Endodermal cell (in vitro differentiated cells): ENCODE measurements at regions not wholly inside any gene's neighbourhood (a gene's known extent, or its start where the extent isn't known, plus 50 kb on each side); places are given as distances from the start of the nearest gene placed in this dataset.

Experiments used
- DNase-seq: peaks from one replicate; pipeline ENCODE4 v3.0.0-alpha.2; 2017
- H3K27ac ChIP-seq: 2 replicates; pipeline ENCODE4 v1.5.1; 2013; ENCODE audit warnings: mild to moderate bottlenecking, low read depth, low read length, moderate library complexity
- H3K27me3 ChIP-seq: 2 replicates; pipeline ENCODE4 v1.6.1; 2013; ENCODE audit warnings: mild to moderate bottlenecking, low read length, moderate library complexity; ENCODE audit not compliant: insufficient read depth, control insufficient read depth, poor library complexity, severe bottlenecking
- H3K36me3 ChIP-seq: 2 replicates; pipeline ENCODE4 v1.7.0; 2013; ENCODE audit warnings: mild to moderate bottlenecking, low read length, moderate library complexity; ENCODE audit not compliant: control insufficient read depth, insufficient read depth
- H3K4me1 ChIP-seq: one replicate; pipeline ENCODE4 v1.7.0; 2013; ENCODE audit warnings: low read length; ENCODE audit not compliant: control insufficient read depth, insufficient read depth
- H3K4me3 ChIP-seq: 2 replicates; pipeline ENCODE4 v1.5.1; 2013; ENCODE audit warnings: mild to moderate bottlenecking, low read length, moderate library complexity
- H3K9ac ChIP-seq: 2 replicates; pipeline ENCODE4 v1.6.1; 2013; ENCODE audit warnings: mild to moderate bottlenecking, low read length, moderate library complexity; ENCODE audit not compliant: poor library complexity, severe bottlenecking; ENCODE audit errors: extremely low read depth
- H3K9me3 ChIP-seq: 2 replicates; pipeline ENCODE4 v1.6.1; 2013; ENCODE audit warnings: mild to moderate bottlenecking, low read length, moderate library complexity; ENCODE audit not compliant: control insufficient read depth
- H3K27ac Mint-ChIP-seq: 2 replicates; pipeline ENCODE4 v1.8.0; 2020; ENCODE audit warnings: mixed read lengths
- H3K27me3 Mint-ChIP-seq: 2 replicates; pipeline ENCODE4 v1.8.0; 2021; ENCODE audit warnings: mild to moderate bottlenecking, mixed read lengths; ENCODE audit not compliant: insufficient read depth
- H3K36me3 Mint-ChIP-seq: 2 replicates; pipeline ENCODE4 v1.8.0; 2020; ENCODE audit warnings: low read depth, mixed read lengths
- H3K4me1 Mint-ChIP-seq: 2 replicates; pipeline ENCODE4 v1.8.0; 2020; ENCODE audit warnings: mixed read lengths
- H3K4me3 Mint-ChIP-seq: 2 replicates; pipeline ENCODE4 v1.8.0; 2020; ENCODE audit warnings: mild to moderate bottlenecking, moderate library complexity, mixed read lengths
- H3K9me3 Mint-ChIP-seq: 2 replicates; pipeline ENCODE4 v1.8.0; 2020; ENCODE audit warnings: mild to moderate bottlenecking, mixed read lengths
- WGBS, 2 experiments: methylation state at CpG; one replicate each; pipeline versions ENCODE4 v1.1.5 to v1.1.7; 2013; ENCODE audit warnings: missing lambda C conversion rate in 2 of 2, mixed read lengths in 1 of 2; ENCODE audit not compliant: insufficient coverage in 1 of 2, insufficient read length in 1 of 2; 5-methylcytosine and 5-hydroxymethylcytosine counted together
- TF ChIP-seq, protein P1 (sequence below): fragments of 200-600 bp; sonication (generic); conservative IDR thresholded peaks from 2 replicates; pipeline ENCODE4 v1.5.0; 2021; ENCODE audit warnings: antibody characterized with exemption, mild to moderate bottlenecking

DNA sequence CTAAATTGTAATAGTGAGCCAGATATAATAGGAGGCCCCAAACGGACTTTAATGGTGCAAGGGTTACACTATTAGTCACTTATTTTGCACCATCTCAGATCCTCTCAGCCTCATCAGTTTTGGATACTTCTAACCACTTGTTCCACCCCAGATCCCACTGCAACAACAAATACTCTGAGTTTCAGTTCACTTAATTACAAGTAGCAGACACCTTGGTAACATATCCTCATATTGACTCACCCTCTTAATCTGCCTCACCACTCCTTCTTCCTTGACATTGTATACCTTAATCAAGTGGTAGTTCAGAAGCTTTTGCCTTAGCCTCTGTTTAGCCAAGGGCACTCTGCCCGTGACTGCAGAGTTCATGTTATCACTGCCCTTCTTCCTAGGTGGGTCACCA lies 256.1 kb upstream of the UBASH3B start:
- Histone ChIP-seq H3K4me1 (no peaks in the 10 kb centered on the region), H3K4me3 (no peak overlapping the region), H3K9ac (no peak overlapping the region), H3K27ac (no peak overlapping the region), H3K36me3 (no peaks in the 10 kb centered on the region), H3K27me3 (no peaks in the 10 kb centered on the region), H3K9me3 (no peaks in the 10 kb centered on the region)
- Mint-ChIP-seq H3K4me3 (no peak overlapping the region), H3K9me3 (no peaks in the 10 kb centered on the region), H3K36me3 (no peaks in the 10 kb centered on the region), H3K4me1 (no peaks in the 10 kb centered on the region), H3K27ac (no peak overlapping the region), H3K27me3 (no peaks in the 10 kb centered on the region)
- TF ChIP-seq, protein P1, sequence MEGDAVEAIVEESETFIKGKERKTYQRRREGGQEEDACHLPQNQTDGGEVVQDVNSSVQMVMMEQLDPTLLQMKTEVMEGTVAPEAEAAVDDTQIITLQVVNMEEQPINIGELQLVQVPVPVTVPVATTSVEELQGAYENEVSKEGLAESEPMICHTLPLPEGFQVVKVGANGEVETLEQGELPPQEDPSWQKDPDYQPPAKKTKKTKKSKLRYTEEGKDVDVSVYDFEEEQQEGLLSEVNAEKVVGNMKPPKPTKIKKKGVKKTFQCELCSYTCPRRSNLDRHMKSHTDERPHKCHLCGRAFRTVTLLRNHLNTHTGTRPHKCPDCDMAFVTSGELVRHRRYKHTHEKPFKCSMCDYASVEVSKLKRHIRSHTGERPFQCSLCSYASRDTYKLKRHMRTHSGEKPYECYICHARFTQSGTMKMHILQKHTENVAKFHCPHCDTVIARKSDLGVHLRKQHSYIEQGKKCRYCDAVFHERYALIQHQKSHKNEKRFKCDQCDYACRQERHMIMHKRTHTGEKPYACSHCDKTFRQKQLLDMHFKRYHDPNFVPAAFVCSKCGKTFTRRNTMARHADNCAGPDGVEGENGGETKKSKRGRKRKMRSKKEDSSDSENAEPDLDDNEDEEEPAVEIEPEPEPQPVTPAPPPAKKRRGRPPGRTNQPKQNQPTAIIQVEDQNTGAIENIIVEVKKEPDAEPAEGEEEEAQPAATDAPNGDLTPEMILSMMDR = no peak
- no peak for DNase-seq
- WGBS, 2 experiments = 94% methylated on average over 2 of the region's 2 CpGs; no CpG with 5 or more reads in 1 of the 2 experiments

DNA sequence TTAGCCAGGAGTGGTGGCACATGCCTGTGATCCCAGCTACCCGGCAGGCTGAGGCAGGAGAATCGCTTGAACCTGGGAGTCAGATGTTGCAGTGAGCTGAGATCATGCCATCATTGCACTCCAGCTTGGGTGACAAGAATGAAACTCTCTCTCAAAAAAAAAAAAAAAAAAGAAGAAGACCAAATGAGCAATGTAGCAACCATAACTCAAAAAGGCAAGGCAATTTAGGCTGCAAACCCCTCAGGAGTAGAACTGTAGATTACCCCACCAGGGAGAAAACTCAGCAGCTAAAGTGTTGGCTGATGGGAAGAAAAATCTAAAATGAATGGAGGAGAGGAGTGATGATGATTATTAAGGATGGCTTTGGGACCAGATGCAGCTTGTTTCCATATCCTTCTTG lies 256.7 kb upstream of the UBASH3B start:
- no peak for DNase-seq
- 96% methylated on average over 2 of the region's 2 CpGs; no CpG with 5 or more reads in 1 of the 2 experiments for WGBS, 2 experiments
- no peak overlapping the region for H3K27ac ChIP-seq
- no peaks in the 10 kb centered on the region for H3K9me3 ChIP-seq
- Mint-ChIP-seq H3K4me3 (no peak overlapping the region), H3K27me3 (peaks cover under 1% of the 10 kb centered on the region), H3K4me1 (no peaks in the 10 kb centered on the region), H3K36me3 (no peaks in the 10 kb centered on the region), H3K27ac (no peak overlapping the region), H3K9me3 (no peaks in the 10 kb centered on the region)
- H3K27me3 ChIP-seq = no peaks in the 10 kb centered on the region
- no peaks in the 10 kb centered on the region for H3K4me1 ChIP-seq
- H3K9ac ChIP-seq = no peak overlapping the region
- H3K36me3 ChIP-seq = no peaks in the 10 kb centered on the region
- TF ChIP-seq, protein P1 = no peak
- H3K4me3 ChIP-seq = no peak overlapping the region

DNA sequence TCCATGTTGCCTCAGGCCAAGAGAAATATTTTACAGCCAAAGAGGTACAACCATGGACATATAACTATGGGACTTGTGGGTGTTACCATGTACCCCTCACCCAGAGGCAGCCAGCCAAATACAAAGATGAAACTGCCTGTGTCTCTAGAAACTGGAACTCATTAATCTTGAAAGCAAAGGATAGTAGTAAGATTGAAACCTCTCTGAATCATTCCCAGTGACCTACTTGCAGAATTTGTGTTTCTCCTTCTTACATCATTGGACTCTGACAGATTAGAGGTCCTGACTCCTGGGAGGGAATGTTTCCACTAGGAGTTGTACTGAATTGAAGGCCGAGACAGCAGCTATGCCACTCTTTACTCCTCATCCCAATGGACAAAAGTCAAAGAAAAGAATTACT lies 257.4 kb upstream of the UBASH3B start:
- Histone ChIP-seq H3K27ac (no peak overlapping the region), H3K4me1 (no peaks in the 10 kb centered on the region), H3K9ac (no peak overlapping the region), H3K4me3 (no peak overlapping the region), H3K27me3 (no peaks in the 10 kb centered on the region), H3K9me3 (no peaks in the 10 kb centered on the region), H3K36me3 (no peaks in the 10 kb centered on the region)
- Mint-ChIP-seq H3K36me3 (no peaks in the 10 kb centered on the region), H3K4me3 (no peak overlapping the region), H3K9me3 (no peaks in the 10 kb centered on the region), H3K27ac (no peak overlapping the region), H3K27me3 (peaks cover 2% of the 10 kb centered on the region), H3K4me1 (no peaks in the 10 kb centered on the region)
- no peak for DNase-seq
- WGBS, 2 experiments = 100% methylated on average over 1 of the region's 1 CpG; no CpG with 5 or more reads in 1 of the 2 experiments
- TF ChIP-seq, protein P1 = no peak
